22Rv1 (cell line): ENCODE measurements at regions not wholly inside any gene's neighbourhood (a gene's known extent, or its start where the extent isn't known, plus 50 kb on each side); places are given as distances from the start of the nearest gene placed in this dataset.

Experiments
- H3K27ac ChIP-seq: fragments of 450-650 bp; 2 replicates; pipeline ENCODE4 v1.5.1; 2017
- CTCF ChIP-seq: fragments of 450-650 bp; IDR thresholded peaks from 2 replicates; pipeline ENCODE4 v1.5.1; 2017; ENCODE audit warnings: mild to moderate bottlenecking
- ZFX ChIP-seq: fragments of 450-650 bp; IDR thresholded peaks from 2 replicates; pipeline ENCODE4 v1.6.1; 2017; ENCODE audit warnings: antibody characterized with exemption, borderline replicate concordance

GRCh38 chr18:38963943-38964660 is 1398.5 kb upstream of the CELF4 start:
- no peak for TF ChIP-seq CTCF
- TF ChIP-seq ZFX = no peak
- H3K27ac ChIP-seq = no peak overlapping the region

GRCh38 chr18:38961880-38962279 is 1396.3 kb upstream of the CELF4 start:
- no peak overlapping the region for H3K27ac ChIP-seq
- TF ChIP-seq ZFX (no peak), CTCF (no peak)

DNA sequence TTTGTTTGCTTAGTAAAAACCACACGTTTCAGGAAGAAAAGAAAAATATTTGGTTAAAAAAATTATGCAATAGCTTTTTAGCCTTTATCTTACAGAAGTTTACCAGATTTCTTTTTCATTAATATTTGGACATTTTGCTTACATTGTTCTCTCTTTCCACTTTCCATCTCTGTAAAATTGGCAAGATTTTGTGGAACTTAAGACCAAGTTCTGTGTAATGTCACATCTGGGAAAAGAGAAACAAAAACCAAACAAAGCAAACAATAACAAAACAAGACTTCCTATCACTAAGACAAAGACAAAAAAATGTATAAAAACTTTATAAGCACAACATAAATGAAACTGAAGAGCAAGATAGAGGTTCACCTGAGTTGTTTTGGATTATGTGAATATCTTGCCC is 1392.1 kb upstream of the CELF4 start:
- TF ChIP-seq CTCF (no peak), ZFX (no peak)
- H3K27ac ChIP-seq = no peak overlapping the region

DNA sequence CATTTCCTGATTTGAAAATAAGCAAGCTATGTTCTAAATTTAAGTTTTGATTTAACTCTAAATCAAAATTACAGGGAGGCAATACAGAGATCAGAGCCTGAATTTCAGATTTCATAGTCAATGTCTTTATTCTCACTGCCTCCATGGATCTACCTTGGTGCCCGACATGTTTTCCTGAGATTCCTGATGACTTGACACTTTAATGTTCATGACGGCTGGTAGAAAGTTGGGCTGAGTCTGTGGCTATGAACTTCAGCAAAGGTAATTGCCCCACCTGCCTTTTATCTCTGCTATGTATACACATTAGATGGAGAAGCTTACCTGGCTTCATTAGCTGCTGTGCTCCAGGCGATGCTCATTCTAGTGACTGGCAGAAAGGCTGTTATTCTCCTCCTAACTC is 1390.5 kb upstream of the CELF4 start:
- no peak overlapping the region for H3K27ac ChIP-seq
- TF ChIP-seq ZFX (no peak), CTCF (no peak)

GRCh38 chr18:38951633-38952032 is 1386.0 kb upstream of the CELF4 start:
- no peak overlapping the region for H3K27ac ChIP-seq
- TF ChIP-seq CTCF = no peak

DNA sequence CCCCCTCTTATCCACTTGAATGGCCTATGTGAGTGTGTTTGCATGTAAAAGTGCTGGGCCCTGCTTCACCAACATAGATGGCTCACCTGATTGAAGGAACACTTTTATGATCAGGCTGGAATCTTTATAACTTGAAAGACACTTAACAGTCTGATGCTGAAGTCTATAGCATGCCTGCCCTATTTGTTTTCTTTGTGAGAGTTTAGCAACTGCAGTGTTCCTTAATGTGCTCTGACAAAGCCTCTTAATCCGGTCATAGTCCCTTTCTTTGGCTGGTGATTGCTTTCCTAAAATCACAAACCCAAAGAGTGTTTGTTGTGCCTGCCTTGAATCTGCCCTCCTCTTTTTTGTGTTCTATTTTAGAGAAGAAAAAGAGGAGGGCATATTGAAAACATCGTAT is 1382.8 kb upstream of the CELF4 start:
- H3K27ac ChIP-seq = no peak overlapping the region
- TF ChIP-seq CTCF = no peak
- no peak for TF ChIP-seq ZFX

DNA sequence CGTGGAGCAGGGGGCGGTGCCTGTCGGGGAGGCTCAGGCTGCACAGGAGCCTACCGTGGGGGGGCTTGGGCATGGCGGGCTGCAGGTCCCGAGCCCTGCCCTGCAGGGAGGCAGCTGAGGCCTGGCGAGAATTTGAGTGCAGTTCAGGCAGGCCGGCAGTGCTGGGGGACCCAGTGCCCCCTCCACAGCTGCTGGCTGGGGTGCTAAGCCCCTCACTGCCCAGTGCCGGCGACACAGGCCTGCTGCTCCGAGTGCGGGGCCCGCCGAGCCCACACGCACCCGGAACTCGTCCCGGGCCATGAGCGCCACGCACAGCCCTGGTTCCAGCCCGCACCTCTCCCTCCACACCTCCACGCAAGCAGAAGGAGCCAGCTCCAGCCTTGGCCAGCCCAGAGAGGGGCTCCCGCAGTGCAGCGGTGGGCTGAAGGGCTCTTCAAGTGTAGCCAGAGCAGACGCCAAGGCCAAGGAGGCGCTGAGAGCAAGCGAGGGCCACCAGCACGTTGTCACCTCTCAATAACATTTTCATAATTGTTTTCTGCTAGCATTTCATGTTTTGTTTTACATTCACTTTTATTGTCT is 1378.9 kb upstream of the CELF4 start:
- no peak overlapping the region for H3K27ac ChIP-seq
- TF ChIP-seq ZFX (no peak), CTCF (no peak)
